DLD1 (cell line): ENCODE measurements at regions not wholly inside any gene's neighbourhood (a gene's known extent, or its start where the extent isn't known, plus 50 kb on each side); places are given as distances from the start of the nearest gene placed in this dataset.
"Not testable (repeated sequence)": the region's sequence is repeated elsewhere in the genome, so short reads cannot be mapped to it uniquely, and the experiment has no call there.

ENCODE experiments used
- in situ Hi-C: cut with HindIII; loops from 2 replicates; pipeline ENCODE4 v1.10.0; 2017; ENCODE audit warnings: low sequenced_read_pairs

- in situ Hi-C loops, result no loop called here
Measured at GRCh38 chr2:240191001-240191400, 50.5 kb upstream of the OTOS start.

GRCh38 chr2:240192661-240193060 lies 52.2 kb upstream of the OTOS start:
- in situ Hi-C loops, result no loop called here

GRCh38 chr2:240194341-240194762 lies 53.9 kb upstream of the OTOS start:
- in situ Hi-C loops, result not testable (repeated sequence)

- in situ Hi-C loops, result no loop called here
Measured at GRCh38 chr2:240195316-240195861, 54.9 kb upstream of the OTOS start.

GRCh38 chr2:240196716-240197461 lies 56.4 kb upstream of the OTOS start:
- in situ Hi-C loops, result no loop called here

GRCh38 chr2:240197462-240198139 lies 57.1 kb upstream of the OTOS start:
- in situ Hi-C loops, result no loop called here

GRCh38 chr2:240198226-240198625 lies 57.8 kb upstream of the OTOS start:
- in situ Hi-C loops, result no loop called here

GRCh38 chr2:240199133-240199870 lies 58.8 kb upstream of the OTOS start:
- in situ Hi-C loops, result no loop called here

GRCh38 chr2:240200230-240201051 lies 60.0 kb upstream of the OTOS start:
- in situ Hi-C loops, result loop anchor here (25.0 kb wide), 1 partner anchor 137 kb away; no protein-coding TSS in a partner anchor

- in situ Hi-C loops, result loop anchor here (25.0 kb wide), 1 partner anchor 135 kb away; no protein-coding TSS in a partner anchor
Measured at GRCh38 chr2:240201866-240202265, 61.4 kb upstream of the OTOS start.

- in situ Hi-C loops, result loop anchor here (25.0 kb wide), 1 partner anchor 135 kb away; no protein-coding TSS in a partner anchor
Measured at GRCh38 chr2:240202586-240202985, 62.1 kb upstream of the OTOS start.

- in situ Hi-C loops, result loop anchor here (25.0 kb wide), 1 partner anchor 134 kb away; no protein-coding TSS in a partner anchor
Measured at GRCh38 chr2:240203031-240203787, 62.8 kb upstream of the OTOS start.

- in situ Hi-C loops, result loop anchor here (25.0 kb wide), 1 partner anchor 133 kb away; no protein-coding TSS in a partner anchor
Measured at GRCh38 chr2:240203788-240204270, 63.4 kb upstream of the OTOS start.

- in situ Hi-C loops, result loop anchor here (25.0 kb wide), 1 partner anchor 133 kb away; no protein-coding TSS in a partner anchor
Measured at GRCh38 chr2:240204431-240205276, 64.2 kb upstream of the OTOS start.

GRCh38 chr2:240205348-240205747 lies 64.9 kb upstream of the OTOS start:
- in situ Hi-C loops, result loop anchor here (25.0 kb wide), 1 partner anchor 132 kb away; no protein-coding TSS in a partner anchor

GRCh38 chr2:240205772-240206171 lies 65.3 kb upstream of the OTOS start:
- in situ Hi-C loops, result loop anchor here (25.0 kb wide), 1 partner anchor 132 kb away; no protein-coding TSS in a partner anchor

GRCh38 chr2:240206630-240207029 lies 66.2 kb upstream of the OTOS start:
- in situ Hi-C loops, result loop anchor here (25.0 kb wide), 1 partner anchor 131 kb away; no protein-coding TSS in a partner anchor

GRCh38 chr2:240207661-240208060 lies 67.2 kb upstream of the OTOS start:
- in situ Hi-C loops, result loop anchor here (25.0 kb wide), 1 partner anchor 130 kb away; no protein-coding TSS in a partner anchor
